ENCODE measurements at regions not wholly inside any gene's neighbourhood (a gene's known extent, or its start where the extent isn't known, plus 50 kb on each side); places are given as distances from the start of the nearest gene placed in this dataset.

DNA sequence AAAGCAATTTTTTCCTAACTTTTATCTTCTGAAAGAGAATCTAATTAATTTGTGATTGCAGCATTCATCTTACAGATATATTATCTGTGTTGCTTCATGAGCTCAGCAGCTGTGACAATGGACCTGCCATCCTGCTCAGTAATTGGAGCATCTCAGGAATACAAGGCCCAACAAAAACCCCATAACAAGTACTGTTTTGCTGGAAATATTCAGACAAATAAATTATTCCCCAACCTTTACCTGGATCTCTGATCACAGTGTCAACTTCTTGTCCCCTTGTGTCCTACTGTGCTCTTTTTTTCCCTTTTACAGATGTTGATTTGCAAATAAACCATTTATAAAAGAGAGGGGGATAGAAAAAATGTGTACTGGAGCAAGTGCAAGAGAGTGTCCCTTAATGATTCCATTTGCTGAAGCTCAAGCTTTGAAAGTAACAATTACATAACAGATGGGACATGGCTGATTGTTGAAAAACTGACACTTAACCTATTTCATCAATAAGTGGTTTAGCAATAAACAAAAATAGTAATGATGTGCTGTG lies 1063.4 kb upstream of the GHITM start:
- DNase-seq (ENCODE audit: extremely low read depth, low read depth), result no peak
- TF ChIP-seq, protein P1, sequence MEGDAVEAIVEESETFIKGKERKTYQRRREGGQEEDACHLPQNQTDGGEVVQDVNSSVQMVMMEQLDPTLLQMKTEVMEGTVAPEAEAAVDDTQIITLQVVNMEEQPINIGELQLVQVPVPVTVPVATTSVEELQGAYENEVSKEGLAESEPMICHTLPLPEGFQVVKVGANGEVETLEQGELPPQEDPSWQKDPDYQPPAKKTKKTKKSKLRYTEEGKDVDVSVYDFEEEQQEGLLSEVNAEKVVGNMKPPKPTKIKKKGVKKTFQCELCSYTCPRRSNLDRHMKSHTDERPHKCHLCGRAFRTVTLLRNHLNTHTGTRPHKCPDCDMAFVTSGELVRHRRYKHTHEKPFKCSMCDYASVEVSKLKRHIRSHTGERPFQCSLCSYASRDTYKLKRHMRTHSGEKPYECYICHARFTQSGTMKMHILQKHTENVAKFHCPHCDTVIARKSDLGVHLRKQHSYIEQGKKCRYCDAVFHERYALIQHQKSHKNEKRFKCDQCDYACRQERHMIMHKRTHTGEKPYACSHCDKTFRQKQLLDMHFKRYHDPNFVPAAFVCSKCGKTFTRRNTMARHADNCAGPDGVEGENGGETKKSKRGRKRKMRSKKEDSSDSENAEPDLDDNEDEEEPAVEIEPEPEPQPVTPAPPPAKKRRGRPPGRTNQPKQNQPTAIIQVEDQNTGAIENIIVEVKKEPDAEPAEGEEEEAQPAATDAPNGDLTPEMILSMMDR (IDR thresholded peaks at IDR 0.05; ENCODE audit: low read depth, low read length), result no peak

DNA sequence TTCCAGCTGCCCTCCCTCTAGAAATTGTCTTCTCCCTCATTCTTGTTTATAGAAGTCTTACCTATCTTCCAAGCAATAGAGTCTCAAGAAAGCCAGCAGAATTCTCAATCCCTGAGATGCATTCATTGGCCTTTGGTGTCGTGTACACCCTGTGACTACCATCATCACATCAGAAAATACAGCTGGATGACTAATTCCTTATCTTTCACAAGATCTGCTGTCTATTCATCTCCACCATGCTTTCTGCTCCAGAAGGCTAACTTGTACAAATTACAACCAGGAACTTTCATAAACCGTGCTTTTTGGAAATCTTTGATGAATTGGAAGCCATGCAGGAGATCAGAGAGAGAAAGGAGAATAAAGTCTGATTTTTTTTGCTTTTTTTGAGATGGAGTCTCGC lies 1062.9 kb upstream of the GHITM start:
- TF ChIP-seq, protein P1 (IDR thresholded peaks at IDR 0.05; ENCODE audit: low read depth, low read length), result no peak
- DNase-seq (ENCODE audit: extremely low read depth, low read depth), result no peak

DNA sequence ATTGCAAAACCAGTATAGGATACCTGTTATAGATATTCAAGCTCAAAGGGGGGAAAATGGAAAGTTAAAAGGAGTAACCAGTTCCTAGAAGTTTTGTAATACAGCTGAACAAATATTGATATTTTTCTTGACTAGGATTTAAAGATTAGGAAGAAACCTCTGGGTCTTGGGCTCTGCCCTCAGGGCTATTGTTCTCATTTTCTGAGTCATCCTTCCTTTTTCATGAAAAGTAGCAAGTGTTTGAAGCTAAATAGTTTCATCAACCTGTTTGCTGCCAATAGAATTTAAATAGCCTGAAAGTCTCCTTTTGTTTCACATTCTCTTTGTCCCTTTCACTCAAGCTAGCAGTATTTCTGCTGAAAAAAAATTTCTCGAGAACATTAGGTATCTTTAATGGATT lies 1061.1 kb upstream of the GHITM start:
- TF ChIP-seq, protein P1 (IDR thresholded peaks at IDR 0.05; ENCODE audit: low read depth, low read length), result no peak
- DNase-seq (ENCODE audit: extremely low read depth, low read depth), result no peak

DNA sequence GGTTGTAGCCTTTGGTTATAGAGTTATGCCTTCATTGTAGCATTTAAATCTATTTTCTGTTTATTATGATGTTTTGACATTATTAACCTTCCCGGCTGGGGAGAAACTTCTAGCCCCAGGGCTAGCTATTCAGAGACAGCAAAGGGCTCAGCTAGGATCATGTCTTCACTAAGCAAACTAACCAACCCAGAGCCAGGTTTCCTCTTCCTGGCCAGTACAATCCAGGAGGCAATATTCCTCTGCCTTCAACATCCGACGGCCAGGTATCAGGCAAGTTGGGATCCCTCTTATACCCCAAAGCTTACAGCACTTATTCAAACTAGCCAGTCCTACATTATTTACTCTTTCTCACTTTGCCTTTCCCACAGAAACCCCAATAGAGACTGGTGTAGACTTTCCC lies 1060.7 kb upstream of the GHITM start:
- TF ChIP-seq, protein P1 (IDR thresholded peaks at IDR 0.05; ENCODE audit: low read depth, low read length), result no peak
- no peak for DNase-seq (ENCODE audit: extremely low read depth, low read depth)

DNA sequence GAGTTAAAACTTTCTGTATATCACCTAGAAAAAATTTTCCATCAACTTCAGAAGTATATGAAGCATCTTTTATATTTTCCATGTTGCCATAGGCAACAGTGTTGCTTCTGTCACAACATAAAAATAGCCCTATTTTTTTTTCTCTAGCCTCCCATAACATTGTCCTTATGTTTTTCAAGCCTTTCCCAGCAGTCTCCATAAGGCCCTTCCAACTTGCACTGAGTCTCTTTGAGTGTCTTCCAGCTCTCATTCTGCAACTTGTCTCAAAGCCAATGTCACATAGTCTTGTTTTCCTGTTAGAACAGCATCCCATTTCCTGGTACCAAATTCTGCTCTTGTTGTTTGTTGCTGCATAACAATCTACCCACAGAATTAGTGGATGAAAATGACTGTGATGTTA lies 1055.5 kb upstream of the GHITM start:
- TF ChIP-seq, protein P1 (IDR thresholded peaks at IDR 0.05; ENCODE audit: low read depth, low read length), result no peak
- DNase-seq (ENCODE audit: extremely low read depth, low read depth), result no peak

DNA sequence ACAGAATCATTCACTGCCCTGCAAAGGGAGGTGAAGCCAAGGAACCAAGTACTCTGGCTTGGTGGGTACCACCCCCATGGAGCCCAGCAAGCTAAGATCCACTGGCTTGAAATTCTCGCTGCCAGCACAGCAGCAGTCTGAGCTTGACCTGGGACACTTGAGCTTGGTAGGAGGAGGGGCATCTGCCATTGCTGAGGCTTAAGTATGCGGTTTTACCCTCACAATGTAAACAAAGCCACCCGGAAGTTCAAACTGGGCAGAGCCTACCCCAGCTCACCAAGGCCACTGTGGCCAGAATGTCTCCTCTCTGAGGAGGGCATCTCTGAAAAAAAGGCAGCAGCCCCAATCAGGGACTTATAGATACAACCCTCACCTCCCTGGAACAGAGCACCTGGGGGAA lies 1050.0 kb upstream of the GHITM start:
- TF ChIP-seq, protein P1 (IDR thresholded peaks at IDR 0.05; ENCODE audit: low read depth, low read length), result no peak
- DNase-seq (ENCODE audit: extremely low read depth, low read depth), result no peak

DNA sequence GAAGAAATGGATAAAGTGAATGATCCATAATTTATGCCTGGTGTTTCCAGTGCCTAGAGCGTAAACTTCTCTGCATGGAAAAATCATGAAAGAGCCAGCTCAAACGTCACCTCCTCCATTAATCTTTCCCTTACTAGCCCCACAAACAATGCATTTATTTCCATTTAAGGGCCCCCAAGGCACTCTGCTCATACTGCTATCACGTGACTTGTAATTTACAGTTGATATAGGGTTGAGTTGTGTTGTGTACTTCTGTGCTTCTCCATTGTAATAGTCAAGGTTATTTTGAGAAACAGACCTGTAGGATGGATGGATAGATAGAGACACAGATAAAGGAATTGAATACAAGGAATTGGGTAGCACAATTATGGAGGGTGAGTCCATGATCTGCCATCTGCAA lies 1034.7 kb upstream of the GHITM start:
- DNase-seq (ENCODE audit: extremely low read depth, low read depth), result no peak

More for the DNA sequence above, 1034.7 kb upstream of the GHITM start:
- TF ChIP-seq, protein P1 (IDR thresholded peaks at IDR 0.05; ENCODE audit: low read depth, low read length), result no peak

Data from AG09319 (cell line).